Anterior cingulate cortex (tissue), 58 donors: ENCODE measurements at regions not wholly inside any gene's neighbourhood (a gene's known extent, or its start where the extent isn't known, plus 50 kb on each side); places are given as distances from the start of the nearest gene placed in this dataset.
A peak's percentile ranks its signal among the peaks of the same experiment; 100 is the strongest.

Source experiments
- DNase-seq, 58 donors: peaks; one replicate each; lab custom pipeline; 2025; lab: John Stamatoyannopoulos, UW

DNA sequence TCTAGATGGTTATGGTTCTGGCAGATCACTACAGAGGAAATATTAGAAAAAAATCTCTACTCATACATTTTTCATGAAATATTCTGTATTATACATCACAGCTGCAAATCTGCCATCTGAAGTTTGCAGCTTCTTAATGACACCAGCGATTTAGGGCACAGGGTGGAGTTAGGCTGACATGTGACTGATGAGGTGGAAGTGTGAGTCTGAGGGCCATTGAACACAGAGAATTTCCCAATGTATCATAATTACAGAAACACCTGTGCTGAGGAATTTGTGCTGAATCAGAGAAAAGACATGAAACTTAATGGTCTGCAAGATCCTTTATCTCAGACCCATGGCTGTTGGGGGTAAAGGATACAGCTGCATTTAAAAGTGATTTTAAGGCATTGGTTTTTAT lies 2025.6 kb upstream of the AGA start:
- DNase-seq, result no peak

DNA sequence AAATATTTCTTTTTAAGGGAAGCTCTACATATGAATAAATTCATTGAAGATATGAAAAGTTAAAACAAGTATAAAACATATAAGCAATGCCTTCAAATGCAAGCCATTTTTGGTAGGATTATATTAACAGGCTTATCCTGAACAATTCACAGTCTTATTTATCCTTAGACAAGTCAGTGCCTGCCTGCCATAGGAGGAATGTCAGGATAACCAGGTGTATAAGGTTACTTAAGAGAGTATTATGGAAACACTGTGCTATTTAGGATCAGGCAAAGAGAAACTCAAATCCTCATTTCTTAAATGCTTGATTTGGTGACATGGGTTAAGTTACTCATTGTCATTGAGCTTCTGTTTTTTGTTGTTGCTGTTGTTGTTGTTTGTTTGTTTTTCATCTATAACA lies 2029.9 kb upstream of the AGA start:
- DNase-seq, result no peak

DNA sequence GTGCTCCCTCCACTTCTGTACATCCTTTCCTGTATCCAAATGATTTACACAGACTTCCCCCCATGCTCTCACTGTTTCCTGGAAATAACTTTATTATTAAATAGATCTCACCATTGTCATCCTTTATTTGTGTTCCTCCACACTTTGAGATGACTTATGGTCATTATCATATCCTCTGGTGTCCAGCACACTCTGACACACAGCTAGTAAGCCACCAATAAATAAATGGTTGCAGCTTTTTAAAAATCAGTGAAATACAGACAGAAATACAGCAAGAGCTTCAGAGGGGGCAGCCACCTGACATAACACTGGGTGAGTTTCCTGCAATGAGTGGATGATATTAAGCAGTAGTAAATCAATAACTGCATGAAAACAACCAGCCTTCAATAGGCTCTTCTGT lies 2036.4 kb upstream of the AGA start:
- no peak for DNase-seq

DNA sequence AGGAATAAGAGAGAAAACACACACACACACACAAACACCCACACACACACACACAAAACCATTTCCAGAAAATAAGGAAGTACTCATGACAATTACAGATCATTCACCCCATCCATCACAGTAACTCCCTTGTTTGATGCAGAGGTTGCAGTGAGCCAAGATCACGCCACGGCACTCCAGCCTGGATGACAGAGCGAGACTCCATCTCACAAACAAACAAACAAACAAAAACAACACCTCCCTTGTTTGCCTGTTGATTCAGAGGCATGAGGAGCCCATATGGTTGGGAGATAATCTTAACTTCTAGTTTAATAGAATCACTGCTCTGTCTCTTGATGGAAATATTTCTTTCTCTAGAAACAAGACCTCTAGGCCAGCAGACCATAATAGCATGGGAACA lies 2043.5 kb upstream of the AGA start:
- peak in 2 of 58 donors; percentile 1 to 3 for DNase-seq

DNA sequence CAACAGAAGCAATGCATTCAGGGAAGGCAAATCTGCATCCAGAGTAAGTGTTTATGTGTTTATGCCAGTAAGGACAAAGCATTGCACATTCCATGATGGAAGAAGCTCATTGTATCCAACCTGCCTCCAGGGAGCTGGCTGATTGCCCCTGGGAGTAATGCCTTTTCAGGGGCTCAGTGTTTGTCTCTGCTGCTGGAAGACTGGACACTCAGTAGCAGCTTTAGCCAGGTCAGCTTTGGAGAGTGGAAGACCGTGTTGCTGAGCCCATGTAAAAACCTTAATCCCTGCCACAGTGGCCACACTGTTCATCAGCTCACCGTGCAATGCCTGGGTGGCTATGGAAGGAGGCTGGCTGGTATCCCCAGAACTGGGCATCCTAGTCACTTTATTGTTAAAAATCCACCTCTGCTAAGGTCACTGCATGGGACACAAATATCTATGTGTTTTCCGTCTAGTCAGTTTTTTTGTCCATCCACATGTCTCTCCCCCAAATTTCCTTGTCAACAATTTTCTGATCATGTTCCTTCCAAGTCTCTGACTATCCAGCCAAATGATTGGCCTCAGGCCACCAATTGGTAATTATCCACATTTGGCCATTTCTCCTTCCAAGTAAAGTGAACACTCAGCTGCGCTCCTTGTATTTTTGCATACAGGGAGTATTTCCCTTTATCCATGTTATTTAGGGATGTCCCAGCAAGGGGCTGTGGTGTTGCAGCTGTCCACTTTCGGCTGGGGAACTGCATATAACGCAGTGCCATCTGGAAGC lies 2044.5 kb upstream of the AGA start:
- DNase-seq, result peak in 5 of 58 donors; percentile 1 to 31 (median 10)

DNA sequence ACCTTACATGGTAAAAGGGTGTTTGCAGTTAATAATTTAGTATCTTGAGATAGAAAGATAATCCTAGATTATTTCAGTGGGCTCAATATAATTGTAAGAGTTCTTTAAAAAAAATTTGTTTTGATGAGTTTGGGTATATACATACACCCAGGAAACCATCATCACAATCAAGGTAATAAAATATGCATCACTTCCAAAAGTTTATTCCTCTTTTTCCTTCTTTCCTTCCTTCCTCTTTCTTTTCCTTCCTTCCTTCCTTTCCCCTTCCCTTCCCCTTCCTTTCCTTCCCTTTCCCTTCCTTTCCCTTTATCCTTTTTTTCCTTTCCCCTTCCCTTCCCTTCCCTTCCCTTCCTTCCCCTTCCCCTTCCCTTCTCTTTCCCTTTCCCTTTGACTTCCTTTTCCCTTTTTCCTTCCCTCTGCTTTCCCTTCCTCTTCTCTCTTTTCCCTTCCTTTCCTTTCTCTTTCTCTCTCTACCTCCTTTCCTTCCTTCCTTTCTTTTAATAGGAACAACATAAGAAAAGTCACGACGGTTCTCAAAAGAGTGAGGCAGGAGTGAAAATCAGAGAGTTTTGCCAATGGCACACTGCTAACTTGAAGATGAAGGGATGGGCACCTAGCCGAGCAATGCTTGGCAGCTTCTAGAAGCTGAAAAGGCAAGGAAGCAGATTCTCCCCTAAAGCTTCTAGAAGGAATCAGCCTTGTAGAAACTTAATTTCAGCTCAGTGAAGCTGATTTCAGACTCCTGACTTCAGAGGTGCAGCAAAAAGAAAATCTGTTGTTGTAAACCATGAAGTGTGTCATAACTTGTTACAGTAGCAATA lies 2050.2 kb upstream of the AGA start:
- DNase-seq, result no peak

DNA sequence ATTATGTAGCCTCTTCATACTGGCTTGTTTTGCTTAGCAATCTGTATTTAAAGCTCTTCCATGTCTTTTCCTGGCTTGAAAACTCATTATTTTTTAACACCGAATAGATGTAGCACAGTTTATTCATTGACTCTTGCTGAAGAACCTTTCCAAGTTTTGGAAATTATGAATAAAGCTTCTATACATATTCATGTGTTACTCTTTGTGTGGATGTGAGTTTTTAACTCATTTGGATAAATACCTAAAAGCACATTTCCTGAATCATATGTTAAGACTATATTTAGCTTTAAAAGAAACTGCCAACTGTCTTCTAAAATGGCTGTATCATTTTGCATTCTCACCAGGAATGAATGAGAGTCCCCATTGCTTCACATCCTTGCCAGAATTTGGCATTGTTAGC lies 2061.7 kb upstream of the AGA start:
- DNase-seq, result no peak

DNA sequence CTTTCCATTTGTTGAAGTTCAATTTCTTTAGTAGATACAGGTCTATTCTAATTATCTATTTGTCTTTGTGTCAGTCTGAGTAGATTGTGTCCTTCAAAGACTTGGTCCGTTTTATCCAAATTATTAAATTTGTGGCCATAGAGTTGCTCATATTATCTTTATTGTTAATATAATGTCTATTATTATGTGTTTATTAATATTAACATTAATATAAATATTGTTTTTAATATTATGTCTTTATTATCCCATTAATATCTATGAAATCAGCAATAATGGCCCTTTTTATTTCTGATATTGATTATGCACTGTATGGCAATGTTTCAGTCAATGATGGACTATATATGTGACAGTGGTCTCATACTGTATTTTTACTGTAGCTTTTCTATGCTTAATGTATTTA lies 2067.3 kb upstream of the AGA start:
- DNase-seq, result no peak

DNA sequence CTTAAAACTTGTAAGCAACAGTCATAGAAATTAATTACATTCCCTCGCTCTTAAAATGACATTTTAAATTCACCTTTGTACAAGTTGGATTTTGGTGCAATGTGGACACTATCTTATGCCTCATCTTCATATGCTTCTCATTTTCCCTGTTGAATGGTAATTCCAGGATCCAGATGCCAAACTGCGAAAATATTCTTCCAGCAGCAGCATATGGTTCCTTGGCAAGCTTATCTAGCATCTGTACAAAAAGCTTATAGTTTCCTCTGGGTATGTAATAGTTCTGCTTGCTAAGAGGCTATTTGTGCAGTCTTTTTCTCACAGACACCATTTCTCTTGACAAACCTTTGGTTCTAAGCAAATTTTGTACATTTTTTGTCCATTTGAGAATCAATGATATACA lies 2079.7 kb upstream of the AGA start:
- no peak for DNase-seq

DNA sequence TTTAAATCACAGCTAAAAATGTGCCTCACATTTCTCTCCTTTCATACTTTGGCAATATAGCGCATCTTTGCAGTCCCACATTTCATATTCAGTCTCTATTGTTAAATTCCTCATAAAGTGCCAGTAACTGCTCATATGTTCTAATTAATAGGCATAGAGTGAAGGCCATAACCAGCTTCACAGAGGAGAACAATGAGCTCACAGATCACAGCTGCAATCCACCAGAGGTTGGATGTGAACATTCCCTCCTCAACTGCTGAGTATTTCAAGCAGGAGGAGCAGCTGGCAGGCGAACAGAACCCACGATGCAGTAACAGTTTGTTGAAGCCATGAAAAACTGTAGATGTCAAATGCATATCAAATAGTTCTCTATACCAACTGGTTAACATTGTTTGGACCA lies 2088.7 kb upstream of the AGA start:
- peak in 17 of 58 donors; percentile 0 to 43 (median 6) for DNase-seq

DNA sequence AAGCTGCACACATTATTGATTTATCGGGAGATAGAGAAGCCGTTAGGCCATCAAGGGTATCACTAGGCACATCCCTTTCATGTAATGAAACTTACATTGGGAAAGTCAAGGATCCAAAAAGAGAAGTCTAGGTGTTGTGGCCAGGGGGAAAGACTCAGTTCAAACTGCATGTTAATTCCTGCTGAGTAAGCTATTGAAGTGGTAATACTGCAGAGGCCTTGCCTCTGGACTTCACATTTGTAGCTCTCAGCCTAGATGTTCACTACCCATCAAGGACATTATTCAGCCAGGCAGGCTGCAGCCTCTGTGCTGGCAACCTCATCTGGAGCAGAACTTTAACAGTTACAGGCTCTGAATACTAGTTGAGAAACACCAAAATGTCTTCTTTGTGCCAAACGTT lies 2094.5 kb upstream of the AGA start:
- no peak for DNase-seq

DNA sequence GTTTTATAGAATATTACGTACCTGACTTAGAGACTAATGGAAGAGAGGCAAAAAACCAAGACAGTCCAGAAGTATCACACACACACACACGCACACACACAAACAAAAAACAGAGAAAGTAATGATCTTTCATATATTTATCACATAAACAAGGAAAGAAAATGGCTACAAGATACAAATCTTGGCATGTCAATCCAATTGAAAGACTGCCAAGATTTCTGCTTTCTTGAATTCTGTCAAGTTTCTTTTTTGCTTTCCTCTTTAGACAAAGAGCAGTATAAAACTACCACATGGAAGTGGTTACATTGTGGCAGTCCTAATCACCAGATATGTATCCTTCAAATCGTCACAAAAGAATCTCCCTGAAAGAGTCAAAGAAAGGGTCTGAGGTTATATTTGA lies 2097.4 kb upstream of the AGA start:
- DNase-seq, result no peak

DNA sequence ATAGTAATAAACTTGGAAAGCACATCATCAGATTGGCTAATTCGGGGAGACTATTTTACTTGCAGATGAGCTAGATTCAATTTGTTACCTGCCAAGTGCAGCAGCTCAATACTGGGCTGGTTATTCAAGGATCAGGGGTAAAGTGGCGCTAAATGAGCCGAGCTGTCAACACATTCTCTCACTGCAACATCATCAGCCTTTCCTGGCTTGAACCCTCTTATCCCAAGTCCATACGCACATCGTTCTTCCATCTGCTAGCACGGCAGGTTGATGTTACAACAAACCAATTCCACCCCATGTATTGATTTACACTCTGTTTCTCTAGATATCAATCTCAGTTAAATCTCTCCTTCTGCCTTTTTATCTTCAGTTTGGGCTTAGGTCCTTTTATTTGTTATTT lies 2101.5 kb upstream of the AGA start:
- no peak for DNase-seq

DNA sequence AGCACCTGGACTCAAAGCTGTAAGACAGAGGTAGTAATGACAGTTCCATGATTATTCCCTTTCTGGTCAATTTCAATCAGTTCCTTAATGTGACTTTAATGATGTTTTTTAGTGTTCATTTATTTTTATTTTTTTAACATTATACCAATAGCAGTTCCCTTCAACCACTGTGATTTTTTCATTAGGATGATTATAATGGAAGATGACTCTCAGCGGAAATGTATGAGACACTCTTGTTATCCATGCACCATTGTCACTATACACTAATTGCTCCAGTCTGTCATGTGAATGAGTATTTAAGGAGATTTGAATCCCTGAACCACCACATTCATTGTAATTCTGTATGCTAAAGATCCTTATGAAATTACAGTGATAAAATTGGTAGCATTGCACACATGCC lies 2102.3 kb upstream of the AGA start:
- DNase-seq, result no peak

DNA sequence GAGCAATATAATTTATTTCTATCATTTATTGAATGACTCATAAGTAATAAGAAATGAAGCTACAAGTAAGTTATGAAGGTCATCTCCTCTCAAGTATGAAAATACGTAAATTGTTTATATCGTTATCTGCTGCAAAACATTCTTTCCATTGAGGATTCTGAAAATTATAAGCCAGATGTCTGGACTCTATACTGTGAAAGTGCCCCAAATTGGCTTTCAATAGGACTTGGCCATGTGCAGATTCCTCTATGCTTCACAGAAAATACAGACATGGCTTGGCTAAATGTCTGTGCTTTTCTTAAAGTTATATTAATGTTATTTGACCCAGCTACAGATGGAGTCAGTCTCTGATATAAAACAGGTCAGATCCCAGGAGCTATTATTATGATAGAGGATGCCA lies 2109.9 kb upstream of the AGA start:
- no peak for DNase-seq

DNA sequence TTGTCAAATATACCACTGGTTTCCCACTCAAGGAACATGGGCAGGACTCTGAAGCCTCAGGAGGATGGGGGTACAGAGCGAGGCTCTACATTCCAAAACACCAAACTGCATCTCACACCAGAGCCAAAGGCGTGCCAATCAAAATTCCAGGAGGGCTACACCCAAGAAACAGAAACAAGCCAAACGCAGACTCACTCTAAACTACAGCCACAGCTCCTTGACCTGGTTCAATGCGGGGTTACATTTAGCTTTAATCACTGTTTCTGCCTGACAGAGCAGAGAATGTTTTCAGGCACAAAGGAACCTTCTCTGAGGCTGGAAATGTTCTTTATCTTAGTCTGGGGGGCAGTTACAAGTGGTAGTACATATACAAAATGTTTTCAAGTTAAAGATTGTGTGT lies 2121.5 kb upstream of the AGA start:
- DNase-seq, result no peak

DNA sequence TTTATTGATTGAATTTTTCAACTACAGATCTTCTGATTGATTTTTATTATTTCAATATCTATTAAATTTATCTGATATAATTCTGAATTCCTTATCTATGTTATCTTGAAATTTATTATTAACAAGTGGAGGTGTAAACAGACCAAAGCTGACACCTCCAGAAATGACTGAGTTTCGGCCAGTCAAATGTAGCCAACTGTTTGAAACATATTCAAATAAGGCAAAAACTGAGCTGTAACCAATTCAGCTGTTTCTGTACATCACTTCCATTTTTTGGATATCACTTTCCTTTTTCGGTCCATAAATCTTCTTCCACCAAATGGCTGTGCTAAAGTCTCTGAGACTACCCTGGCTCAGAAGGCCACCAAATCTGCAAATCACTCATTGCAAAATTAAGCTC lies 2127.3 kb upstream of the AGA start:
- DNase-seq, result no peak

DNA sequence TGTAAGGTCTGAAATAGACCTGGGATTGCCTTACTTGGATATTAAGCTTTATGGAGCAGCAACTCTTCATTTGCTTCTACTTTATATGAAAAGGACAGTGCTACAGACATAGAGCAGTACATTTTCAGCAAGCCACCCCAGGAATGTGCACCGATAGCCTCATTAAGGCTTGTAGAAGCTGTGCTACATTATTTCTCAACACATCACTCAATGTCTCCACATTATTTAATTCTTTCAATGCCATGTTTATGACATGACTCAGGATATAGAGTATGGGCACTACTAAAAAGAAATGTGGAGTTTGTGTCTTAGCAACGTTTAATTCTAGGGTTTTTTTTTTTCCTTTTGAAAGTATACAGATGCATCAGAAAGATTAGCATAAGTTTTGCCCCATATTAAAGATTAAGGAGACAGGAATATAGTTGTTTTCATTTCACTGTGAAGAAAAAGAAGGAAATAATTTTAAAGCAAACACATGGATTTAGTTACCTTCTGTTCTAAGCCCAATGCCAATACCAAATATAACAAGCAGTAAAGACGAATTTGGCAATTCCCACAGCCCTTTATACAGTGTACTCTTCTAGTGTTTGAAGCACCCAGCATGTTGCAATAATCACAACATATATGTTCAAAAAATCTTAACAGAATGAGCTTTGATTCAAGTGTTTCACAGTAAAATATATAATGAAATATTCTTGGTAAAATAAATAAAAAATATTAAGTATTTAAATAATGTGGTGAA lies 2140.1 kb upstream of the AGA start:
- no peak for DNase-seq

DNA sequence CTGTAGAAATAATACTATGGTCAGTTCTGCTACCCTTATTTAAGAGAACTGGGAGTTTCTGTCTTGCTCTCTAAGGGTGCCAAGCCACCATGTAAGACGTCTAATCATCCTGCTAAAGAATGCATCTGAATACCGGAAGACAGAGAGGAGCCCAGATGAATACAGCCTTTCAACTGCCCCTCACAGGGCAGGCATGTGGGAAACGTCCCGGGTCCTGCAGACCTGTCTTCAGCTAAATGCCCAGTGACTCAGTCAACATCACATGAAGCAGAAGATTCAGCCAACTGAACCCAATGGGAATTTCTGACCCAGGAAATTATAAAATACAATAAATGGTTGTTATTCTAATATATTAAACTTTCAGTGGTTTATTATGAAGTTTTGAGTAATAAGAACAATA lies 2141.0 kb upstream of the AGA start:
- DNase-seq, result no peak

DNA sequence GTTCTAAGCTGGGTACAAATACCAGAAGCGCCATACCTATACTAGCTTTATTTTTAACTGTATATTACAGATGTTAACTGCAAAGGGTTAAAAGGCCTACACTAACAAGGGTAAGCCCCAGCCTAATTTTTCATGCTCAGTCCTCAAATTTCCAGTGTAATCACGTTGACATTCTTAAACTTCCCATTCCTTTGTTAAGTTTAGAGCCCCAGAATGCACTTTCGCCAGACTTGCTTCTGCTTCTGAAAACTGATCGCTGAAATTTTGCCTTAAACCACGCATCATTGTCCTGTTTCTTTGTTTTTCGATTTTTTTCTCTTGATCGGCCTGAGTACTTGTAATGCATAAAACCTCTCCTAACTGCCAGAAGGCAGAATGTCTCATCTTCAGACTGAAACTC lies 2141.9 kb upstream of the AGA start:
- no peak for DNase-seq

DNA sequence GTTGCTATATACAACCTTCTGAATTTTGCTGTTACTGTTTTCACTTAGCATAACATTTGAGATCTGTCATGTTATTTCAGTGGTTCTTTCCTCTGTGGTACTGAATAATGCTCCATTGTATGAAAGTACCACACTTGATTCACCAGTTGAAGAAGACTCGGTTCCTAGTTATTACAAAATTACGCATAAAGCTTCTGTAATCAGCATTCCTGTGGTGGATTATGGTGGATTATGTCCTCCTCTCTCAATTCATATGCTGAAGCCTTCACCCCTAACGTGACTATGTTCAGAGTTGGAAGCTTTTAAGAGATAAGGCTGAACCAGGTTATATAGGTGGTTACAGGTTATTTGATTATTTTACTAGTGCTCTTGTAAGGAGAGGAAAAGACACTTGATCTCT lies 2143.5 kb upstream of the AGA start:
- no peak for DNase-seq
